K562 (cell line): ENCODE measurements at regions not wholly inside any gene's neighbourhood (a gene's known extent, or its start where the extent isn't known, plus 50 kb on each side); places are given as distances from the start of the nearest gene placed in this dataset.

Experiments
- CHD1 ChIP-seq: fragments of 200-600 bp; sonication (generic); IDR thresholded peaks from one replicate; pipeline ENCODE4 v1.6.1; 2012; ENCODE audit warnings: mild to moderate bottlenecking, moderate library complexity, low read length, inconsistent platforms
- HDAC6 ChIP-seq: IDR thresholded peaks from 2 replicates; pipeline ENCODE4 v1.6.1; 2012; ENCODE audit warnings: low read depth, mild to moderate bottlenecking, control low read depth, inconsistent platforms, low read length, moderate library complexity
- LEF1 ChIP-seq: fragments of 450-650 bp; IDR thresholded peaks from 2 replicates; pipeline ENCODE4 v1.6.1; 2016; ENCODE audit warnings: mild to moderate bottlenecking
- NFIC ChIP-seq: fragments of 450-650 bp; IDR thresholded peaks from 2 replicates; pipeline ENCODE4 v1.6.1; 2017; ENCODE audit warnings: mild to moderate bottlenecking, inconsistent platforms
- SP1 ChIP-seq: sonication (generic); formaldehyde crosslinking; IDR thresholded peaks from 2 replicates; pipeline ENCODE4 v1.8.1; 2022; ENCODE audit warnings: mild to moderate bottlenecking, missing genetic modification reagents
- ZNF316 ChIP-seq: fragments of 450-650 bp; IDR thresholded peaks from 2 replicates; pipeline ENCODE4 v1.6.1; 2016
- TF ChIP-seq, protein P1 (sequence below), 3 experiments: IDR thresholded peaks in 2 of 3; conservative IDR thresholded peaks in 1 of 3; 2 replicates each; pipeline ENCODE4 v1.5.1; 2011 to 2012; ENCODE audit warnings: low read length in 3 of 3, mild to moderate bottlenecking in 3 of 3, control low read depth in 2 of 3, improper control_type of control experiment in 1 of 3, inconsistent platforms in 1 of 3, low read depth in 1 of 3, mixed read lengths in 1 of 3, moderate library complexity in 1 of 3; ENCODE audit not compliant: insufficient read depth in 2 of 3
- TF ChIP-seq, protein P2 (sequence below): fragments of 450-650 bp; formaldehyde crosslinking; IDR thresholded peaks from 2 replicates; pipeline ENCODE4 v1.4.0; 2020; ENCODE audit warnings: mild to moderate bottlenecking, moderate library complexity
- TF ChIP-seq, protein P3 (sequence below): fragments of 450-650 bp; IDR thresholded peaks from 2 replicates; pipeline ENCODE4 v1.7.0; 2016; ENCODE audit warnings: borderline replicate concordance

DNA sequence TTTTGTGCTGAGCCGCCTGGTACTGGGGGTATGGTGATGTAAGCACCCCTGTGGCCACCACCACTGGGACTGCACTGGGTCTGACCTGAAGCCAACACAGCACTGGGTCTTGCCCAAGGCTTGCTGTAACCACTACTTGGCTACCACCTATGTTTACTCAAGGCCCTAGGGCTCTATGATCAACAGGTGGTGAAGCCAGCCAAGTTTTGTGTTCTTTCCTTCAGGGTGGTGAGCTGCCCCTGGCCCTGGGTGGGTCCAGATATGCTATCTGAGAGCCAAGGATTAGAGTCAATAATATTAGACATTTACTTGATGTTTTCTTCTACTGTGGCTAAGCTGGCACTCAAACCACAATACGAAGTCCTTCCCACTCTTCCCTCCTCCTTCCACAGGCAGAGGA, 55.1 kb upstream of the PAGE4 start:
- TF ChIP-seq NFIC (no peak), LEF1 (no peak), ZNF316 (no peak), CHD1 (no peak), SP1 (CRISPR knock-in tag) (no peak), HDAC6 (no peak)
- TF ChIP-seq, protein P1, sequence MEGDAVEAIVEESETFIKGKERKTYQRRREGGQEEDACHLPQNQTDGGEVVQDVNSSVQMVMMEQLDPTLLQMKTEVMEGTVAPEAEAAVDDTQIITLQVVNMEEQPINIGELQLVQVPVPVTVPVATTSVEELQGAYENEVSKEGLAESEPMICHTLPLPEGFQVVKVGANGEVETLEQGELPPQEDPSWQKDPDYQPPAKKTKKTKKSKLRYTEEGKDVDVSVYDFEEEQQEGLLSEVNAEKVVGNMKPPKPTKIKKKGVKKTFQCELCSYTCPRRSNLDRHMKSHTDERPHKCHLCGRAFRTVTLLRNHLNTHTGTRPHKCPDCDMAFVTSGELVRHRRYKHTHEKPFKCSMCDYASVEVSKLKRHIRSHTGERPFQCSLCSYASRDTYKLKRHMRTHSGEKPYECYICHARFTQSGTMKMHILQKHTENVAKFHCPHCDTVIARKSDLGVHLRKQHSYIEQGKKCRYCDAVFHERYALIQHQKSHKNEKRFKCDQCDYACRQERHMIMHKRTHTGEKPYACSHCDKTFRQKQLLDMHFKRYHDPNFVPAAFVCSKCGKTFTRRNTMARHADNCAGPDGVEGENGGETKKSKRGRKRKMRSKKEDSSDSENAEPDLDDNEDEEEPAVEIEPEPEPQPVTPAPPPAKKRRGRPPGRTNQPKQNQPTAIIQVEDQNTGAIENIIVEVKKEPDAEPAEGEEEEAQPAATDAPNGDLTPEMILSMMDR (IDR thresholded peaks at IDR 0.05 in 2 of 3, conservative IDR thresholded peaks at IDR 0.05 in 1 of 3; ENCODE audit: insufficient read depth in 2 of 3, low read depth in 1 of 3, low read length in 3 of 3): no peak
- TF ChIP-seq, protein P2, sequence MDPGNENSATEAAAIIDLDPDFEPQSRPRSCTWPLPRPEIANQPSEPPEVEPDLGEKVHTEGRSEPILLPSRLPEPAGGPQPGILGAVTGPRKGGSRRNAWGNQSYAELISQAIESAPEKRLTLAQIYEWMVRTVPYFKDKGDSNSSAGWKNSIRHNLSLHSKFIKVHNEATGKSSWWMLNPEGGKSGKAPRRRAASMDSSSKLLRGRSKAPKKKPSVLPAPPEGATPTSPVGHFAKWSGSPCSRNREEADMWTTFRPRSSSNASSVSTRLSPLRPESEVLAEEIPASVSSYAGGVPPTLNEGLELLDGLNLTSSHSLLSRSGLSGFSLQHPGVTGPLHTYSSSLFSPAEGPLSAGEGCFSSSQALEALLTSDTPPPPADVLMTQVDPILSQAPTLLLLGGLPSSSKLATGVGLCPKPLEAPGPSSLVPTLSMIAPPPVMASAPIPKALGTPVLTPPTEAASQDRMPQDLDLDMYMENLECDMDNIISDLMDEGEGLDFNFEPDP (CRISPR knock-in tag): no peak
- TF ChIP-seq, protein P3, sequence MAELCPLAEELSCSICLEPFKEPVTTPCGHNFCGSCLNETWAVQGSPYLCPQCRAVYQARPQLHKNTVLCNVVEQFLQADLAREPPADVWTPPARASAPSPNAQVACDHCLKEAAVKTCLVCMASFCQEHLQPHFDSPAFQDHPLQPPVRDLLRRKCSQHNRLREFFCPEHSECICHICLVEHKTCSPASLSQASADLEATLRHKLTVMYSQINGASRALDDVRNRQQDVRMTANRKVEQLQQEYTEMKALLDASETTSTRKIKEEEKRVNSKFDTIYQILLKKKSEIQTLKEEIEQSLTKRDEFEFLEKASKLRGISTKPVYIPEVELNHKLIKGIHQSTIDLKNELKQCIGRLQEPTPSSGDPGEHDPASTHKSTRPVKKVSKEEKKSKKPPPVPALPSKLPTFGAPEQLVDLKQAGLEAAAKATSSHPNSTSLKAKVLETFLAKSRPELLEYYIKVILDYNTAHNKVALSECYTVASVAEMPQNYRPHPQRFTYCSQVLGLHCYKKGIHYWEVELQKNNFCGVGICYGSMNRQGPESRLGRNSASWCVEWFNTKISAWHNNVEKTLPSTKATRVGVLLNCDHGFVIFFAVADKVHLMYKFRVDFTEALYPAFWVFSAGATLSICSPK: no peak
